Fibroblast of lung (primary cell): ENCODE measurements at regions not wholly inside any gene's neighbourhood (a gene's known extent, or its start where the extent isn't known, plus 50 kb on each side); places are given as distances from the start of the nearest gene placed in this dataset.

Experiments used
- DNase-seq, 2 donors: peaks; one replicate each; pipeline versions ENCODE4 v3.0.0 to v3.0.0-alpha.2; 2010; ENCODE audit warnings: low read depth in 2 of 2
- H2AFZ ChIP-seq: 2 replicates; pipeline ENCODE4 v1.5.1; 2012; ENCODE audit warnings: low read length, control low read depth, inconsistent platforms
- H3K27ac ChIP-seq: 2 replicates; pipeline ENCODE4 v1.5.1; 2011; ENCODE audit warnings: low read length, control low read depth; ENCODE audit not compliant: insufficient read depth
- H3K27me3 ChIP-seq: 2 replicates; pipeline ENCODE4 v1.5.1; 2011; ENCODE audit warnings: mild to moderate bottlenecking, low read length; ENCODE audit not compliant: control insufficient read depth, insufficient read depth
- H3K36me3 ChIP-seq: 2 replicates; pipeline ENCODE4 v1.5.1; 2011; ENCODE audit warnings: low read length; ENCODE audit not compliant: control insufficient read depth, insufficient read depth
- H3K4me1 ChIP-seq: 2 replicates; pipeline ENCODE4 v1.5.1; 2011; ENCODE audit warnings: low read length; ENCODE audit not compliant: control insufficient read depth, insufficient read depth; ENCODE audit errors: extremely low read depth
- H3K4me2 ChIP-seq: 2 replicates; pipeline ENCODE4 v1.5.1; 2011; ENCODE audit warnings: low read length, control low read depth; ENCODE audit not compliant: insufficient read depth; ENCODE audit errors: extremely low read depth
- H3K4me3 ChIP-seq, 4 experiments: fragments of 200-600 bp in 1 of 4; sonication (generic) in 1 of 4; replicated peaks in 1 of 4; 2 replicates each; pipeline ENCODE4 v1.5.1; 2011 to 2016; ENCODE audit warnings: low read length in 4 of 4, low read depth in 3 of 4, mild to moderate bottlenecking in 3 of 4, control low read depth in 2 of 4, inconsistent platforms in 1 of 4, mixed read lengths in 1 of 4; ENCODE audit not compliant: insufficient read depth in 1 of 4; ENCODE audit errors: control extremely low read depth in 1 of 4
- H3K79me2 ChIP-seq: 2 replicates; pipeline ENCODE4 v1.5.1; 2012; ENCODE audit warnings: mild to moderate bottlenecking, low read length, inconsistent platforms; ENCODE audit not compliant: control insufficient read depth, insufficient read depth
- H3K9ac ChIP-seq: 2 replicates; pipeline ENCODE4 v1.5.1; 2011; ENCODE audit warnings: mild to moderate bottlenecking, low read length, control low read depth; ENCODE audit not compliant: insufficient read depth
- H3K9me3 ChIP-seq: 2 replicates; pipeline ENCODE4 v1.5.1; 2012; ENCODE audit warnings: low read depth, low read length; ENCODE audit not compliant: control insufficient read depth, insufficient read depth
- H4K20me1 ChIP-seq: 2 replicates; pipeline ENCODE4 v1.5.1; 2011; ENCODE audit warnings: low read length; ENCODE audit not compliant: control insufficient read depth, insufficient read depth; ENCODE audit errors: extremely low read depth
- CTCF ChIP-seq, 2 donors: IDR thresholded peaks in 1 of 2; conservative IDR thresholded peaks in 1 of 2; 1 replicate in 1 of 2; 2 replicates in 1 of 2; pipeline ENCODE4 v1.5.1; 2011 to 2012; ENCODE audit warnings: low read length in 2 of 2, control low read depth in 1 of 2, inconsistent platforms in 1 of 2, low read depth in 1 of 2, mild to moderate bottlenecking in 1 of 2
- EZH2 ChIP-seq: IDR thresholded peaks from 2 replicates; pipeline ENCODE4 v1.5.1; 2012; ENCODE audit warnings: low read length, control low read depth, mild to moderate bottlenecking; ENCODE audit errors: missing control alignments

DNA sequence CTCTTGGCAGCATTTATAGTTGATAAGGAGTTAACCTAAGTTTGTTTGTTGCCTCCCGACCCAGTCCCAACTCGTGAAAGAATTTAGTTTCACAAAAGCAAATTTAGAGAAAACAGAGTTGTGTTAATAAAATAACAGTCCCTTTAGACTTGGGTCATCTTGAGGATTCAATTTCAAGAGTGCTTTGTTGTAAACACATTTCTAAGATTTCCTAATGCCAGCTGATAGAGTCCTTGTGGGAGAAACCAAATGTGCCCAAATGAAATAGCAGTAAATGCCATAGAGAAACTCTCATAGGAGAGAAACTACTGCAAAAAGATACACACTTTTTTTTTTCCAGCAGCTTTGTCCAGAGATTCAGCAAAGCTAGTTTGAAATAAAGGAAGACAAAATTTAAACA is 211.3 kb upstream of the BMPER start:
- no peaks in the 10 kb centered on the region for H3K79me2 ChIP-seq
- H3K9ac ChIP-seq, result no peak overlapping the region
- H3K4me2 ChIP-seq, result no peak overlapping the region
- H3K36me3 ChIP-seq, result no peaks in the 10 kb centered on the region
- H2AFZ ChIP-seq, result no peak overlapping the region
- no peaks in the 10 kb centered on the region for H3K4me1 ChIP-seq
- TF ChIP-seq CTCF (conservative IDR thresholded peaks at IDR 0.05 in 1 of 2, IDR thresholded peaks at IDR 0.05 in 1 of 2; ENCODE audit: low read depth in 1 of 2, low read length in 2 of 2), result no peak
- TF ChIP-seq EZH2, result no peak
- no peaks in the 10 kb centered on the region for H3K27me3 ChIP-seq
- no peak overlapping the region for H3K27ac ChIP-seq
- DNase-seq, result no peak
- H4K20me1 ChIP-seq, result no peaks in the 10 kb centered on the region
- H3K4me3 ChIP-seq, result no peak overlapping the region
- H3K9me3 ChIP-seq, result no peaks in the 10 kb centered on the region

DNA sequence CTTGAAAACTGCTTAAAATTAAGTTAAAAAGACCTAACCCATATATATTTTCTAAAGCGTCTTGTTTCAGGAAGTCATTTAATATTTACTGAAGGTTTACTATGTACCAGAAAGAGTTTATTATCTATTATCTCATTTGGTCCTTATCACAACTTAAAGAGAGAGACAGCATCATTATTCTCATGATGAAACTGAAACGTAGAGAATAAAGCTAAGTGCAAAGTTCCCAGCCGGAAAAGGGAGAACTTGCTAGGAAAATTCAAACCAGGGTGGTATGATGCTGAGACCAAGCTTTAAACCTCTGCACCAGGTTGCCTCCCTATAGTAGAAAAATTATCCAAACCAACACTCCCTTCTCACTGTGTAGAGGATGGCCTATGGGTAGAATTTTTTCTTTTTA is 207.7 kb upstream of the BMPER start:
- no peak for DNase-seq
- no peaks in the 10 kb centered on the region for H3K36me3 ChIP-seq
- H4K20me1 ChIP-seq, result no peaks in the 10 kb centered on the region
- no peak overlapping the region for H2AFZ ChIP-seq
- H3K79me2 ChIP-seq, result no peaks in the 10 kb centered on the region
- H3K4me3 ChIP-seq, result no peak overlapping the region
- H3K27me3 ChIP-seq, result no peaks in the 10 kb centered on the region
- no peaks in the 10 kb centered on the region for H3K4me1 ChIP-seq
- TF ChIP-seq CTCF (conservative IDR thresholded peaks at IDR 0.05 in 1 of 2, IDR thresholded peaks at IDR 0.05 in 1 of 2; ENCODE audit: low read depth in 1 of 2, low read length in 2 of 2) (no peak), EZH2 (no peak)
- H3K4me2 ChIP-seq, result no peak overlapping the region
- no peak overlapping the region for H3K27ac ChIP-seq
- no peak overlapping the region for H3K9ac ChIP-seq
- H3K9me3 ChIP-seq, result no peaks in the 10 kb centered on the region

GRCh38 chr7:33698041-33698440 is 207.3 kb upstream of the BMPER start:
- TF ChIP-seq CTCF (conservative IDR thresholded peaks at IDR 0.05 in 1 of 2, IDR thresholded peaks at IDR 0.05 in 1 of 2; ENCODE audit: low read depth in 1 of 2, low read length in 2 of 2) (no peak), EZH2 (no peak)
- H3K4me2 ChIP-seq, result no peak overlapping the region

More at GRCh38 chr7:33698041-33698440, 207.3 kb upstream of the BMPER start:
- Histone ChIP-seq H2AFZ (no peak overlapping the region), H3K27me3 (no peaks in the 10 kb centered on the region), H3K9me3 (no peaks in the 10 kb centered on the region), H4K20me1 (no peaks in the 10 kb centered on the region), H3K27ac (no peak overlapping the region), H3K4me3 (no peak overlapping the region), H3K4me1 (no peaks in the 10 kb centered on the region), H3K36me3 (no peaks in the 10 kb centered on the region), H3K79me2 (no peaks in the 10 kb centered on the region), H3K9ac (no peak overlapping the region)
- no peak for DNase-seq
